Fibroblast of skin of right quadriceps (primary cell): ENCODE measurements at regions not wholly inside any gene's neighbourhood (a gene's known extent, or its start where the extent isn't known, plus 50 kb on each side); places are given as distances from the start of the nearest gene placed in this dataset.

ENCODE experiments used
- DNase-seq: peaks from one replicate; pipeline ENCODE4 v3.0.0-alpha.2; 2013

DNA sequence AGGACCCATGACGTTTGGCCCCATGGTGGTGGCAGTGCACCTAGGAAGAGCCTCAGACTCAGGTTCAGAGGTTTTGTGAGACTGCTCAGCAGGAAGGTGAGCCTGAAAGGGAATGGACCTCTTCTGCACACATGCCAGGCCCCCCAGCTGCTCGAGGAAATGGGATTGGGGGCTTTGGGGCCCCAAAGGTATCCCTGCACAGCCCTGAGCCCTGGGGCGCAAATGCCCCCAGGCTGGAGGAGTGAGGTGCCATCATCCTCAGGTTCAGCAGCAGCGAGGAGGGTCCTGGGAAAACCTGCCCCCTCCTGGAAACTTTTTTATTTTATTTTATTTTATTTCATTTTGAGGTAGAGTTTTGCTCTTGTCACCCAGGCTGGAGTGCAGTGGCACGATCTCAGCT lies 171.8 kb upstream of the MVB12B start:
- DNase-seq: no peak

DNA sequence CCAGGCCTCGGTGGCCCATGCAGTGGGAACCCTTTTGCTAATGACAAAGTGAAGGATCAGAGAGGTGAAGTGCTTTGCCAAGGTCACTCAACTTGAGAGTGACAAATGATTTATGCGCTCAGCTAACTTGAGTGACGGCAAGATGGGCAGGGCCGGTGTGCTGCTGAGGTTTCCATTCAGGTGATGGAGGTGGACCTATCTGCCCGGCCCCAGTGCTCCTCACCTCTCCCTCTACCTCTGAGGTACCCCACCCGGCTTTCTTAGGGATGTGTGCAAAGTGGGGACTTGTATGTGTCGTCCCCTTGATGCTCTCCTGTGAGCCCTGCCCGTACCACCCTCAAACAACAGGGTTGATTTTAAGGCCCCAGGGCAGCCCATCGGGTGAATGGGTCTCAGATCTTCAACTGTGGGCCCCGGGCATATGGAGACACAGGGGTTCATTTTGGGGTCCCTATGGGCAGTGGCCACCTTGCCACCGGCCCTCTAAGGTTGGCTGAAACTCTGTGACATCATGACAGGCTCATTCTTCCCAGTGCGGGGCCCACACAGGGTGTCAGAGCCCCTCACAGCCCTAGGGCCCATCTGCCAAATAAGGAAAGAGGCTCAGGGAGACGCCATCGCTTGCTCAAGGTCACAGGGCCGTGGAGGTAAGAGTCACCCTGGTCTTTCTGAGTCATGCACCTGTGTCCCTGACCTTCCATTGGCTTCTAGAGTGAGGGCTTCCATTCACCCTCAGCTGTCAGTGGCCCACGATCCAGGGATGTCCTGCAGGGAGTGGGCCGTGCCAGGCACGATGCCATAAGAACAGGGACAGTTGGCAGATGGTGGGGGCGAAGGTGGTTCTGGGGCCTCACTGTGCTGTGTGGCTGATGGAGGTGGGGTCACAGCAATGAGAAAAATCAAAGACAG lies 170.6 kb upstream of the MVB12B start:
- no peak for DNase-seq

DNA sequence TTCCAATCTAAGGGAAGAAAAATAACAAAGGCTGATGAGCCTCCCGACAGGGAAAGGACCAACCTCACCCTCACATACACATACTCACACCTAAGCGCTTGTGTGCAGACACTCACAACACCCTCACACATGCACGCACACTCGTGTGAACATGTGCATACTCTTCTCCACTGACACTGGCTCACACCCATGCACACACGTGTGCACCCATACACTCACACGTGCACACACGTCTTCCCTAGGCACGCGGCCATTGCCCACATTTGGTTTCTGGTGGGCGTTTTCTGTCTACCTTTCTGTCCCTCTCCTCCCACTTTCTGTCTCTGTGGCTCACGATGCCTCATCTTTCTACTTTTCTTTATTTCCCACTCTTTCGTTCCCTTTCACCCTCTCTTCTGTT lies 169.7 kb upstream of the MVB12B start:
- DNase-seq: no peak

DNA sequence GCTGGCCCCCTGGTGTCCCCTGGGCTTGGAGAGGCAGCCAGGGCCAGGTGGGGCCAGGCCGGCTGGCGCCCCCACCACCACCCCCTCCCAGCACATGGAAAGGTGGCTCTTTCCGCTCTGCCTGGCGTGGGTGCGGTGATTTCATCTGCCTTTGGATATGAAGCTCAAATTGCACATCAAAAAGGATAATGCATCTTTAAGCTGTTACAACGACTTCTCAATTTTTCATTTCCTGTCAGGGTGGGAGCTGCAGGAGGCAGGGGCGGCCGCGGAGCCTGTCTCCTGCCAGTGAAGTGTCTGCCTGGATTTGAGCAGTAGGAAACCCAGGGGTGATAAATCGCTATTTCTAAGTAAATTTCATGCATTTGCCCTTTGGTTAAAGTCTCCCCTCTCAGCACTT lies 169.2 kb upstream of the MVB12B start:
- no peak for DNase-seq

DNA sequence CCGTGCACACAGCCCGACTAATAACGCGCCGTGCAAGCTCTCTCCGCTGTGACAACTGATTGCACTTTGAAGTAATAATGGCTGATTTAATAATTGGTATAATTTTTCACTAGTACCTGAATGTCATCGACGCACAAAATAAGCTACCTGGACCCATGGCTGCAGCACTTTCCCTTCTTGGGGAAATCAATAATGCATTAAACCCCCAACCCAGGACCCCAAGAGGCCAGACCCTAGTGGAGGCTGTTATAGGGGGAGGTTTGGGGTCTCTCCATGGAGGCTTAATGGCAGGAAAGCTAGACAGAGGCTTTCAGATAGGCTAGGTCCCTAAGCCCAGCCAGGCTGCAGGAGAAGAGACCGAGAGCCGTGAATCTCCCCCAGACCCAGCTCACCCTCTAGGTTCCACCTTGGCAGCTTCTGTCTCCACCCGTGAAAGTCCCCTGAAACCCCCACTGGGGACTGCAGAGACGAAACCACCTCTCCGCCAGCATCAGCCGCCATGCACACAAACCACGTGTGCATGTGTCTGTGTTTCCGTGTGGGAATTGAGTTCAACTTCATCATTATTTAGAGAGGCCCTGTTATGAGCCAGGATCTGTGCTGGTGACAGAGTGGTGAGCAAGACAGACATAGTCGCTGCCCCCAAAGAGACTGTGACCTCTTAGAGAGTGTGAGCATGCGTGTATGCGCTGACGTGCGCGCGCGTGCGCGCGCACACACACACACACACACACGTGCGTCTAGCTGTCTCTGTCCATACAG lies 168.6 kb upstream of the MVB12B start:
- DNase-seq: no peak

DNA sequence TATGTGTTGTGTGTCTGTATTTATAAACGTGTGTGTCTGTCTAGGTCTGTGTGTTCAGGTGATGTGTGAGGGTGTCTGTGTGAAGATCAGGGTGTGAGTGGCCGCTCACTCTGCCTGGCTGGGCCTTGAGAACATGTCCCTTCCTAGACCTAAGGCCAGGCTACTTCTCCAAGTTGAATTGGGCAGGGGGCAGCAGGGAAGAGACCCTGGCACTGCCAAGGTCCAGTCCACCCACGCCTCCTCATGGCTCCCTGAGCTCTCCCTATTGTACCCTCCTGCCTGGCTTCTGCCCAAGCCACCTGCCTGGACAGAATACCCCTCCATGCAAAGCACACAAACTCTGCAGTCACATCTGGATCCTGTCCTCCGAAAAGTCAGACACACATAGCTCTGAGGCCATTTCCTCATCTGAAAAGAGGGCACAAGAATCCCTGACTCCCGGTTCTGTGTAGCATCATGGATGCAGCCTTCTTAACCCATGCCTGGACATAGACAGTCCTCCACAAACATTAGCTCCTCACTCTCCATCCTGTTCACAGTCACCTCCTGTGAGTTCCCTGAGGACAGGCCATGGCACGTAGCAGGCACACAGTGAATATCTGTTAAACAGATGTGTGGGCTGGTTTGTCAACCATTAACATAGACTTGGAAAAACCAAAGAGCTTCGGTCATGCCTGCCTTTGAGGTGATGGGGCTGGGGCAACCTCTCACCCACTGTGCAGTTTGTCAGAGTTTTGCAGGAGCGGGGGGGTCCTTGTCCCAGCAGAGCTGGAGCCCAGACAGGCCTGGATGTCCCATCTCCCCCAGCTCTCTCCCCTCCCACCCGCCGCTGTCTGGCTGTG lies 167.8 kb upstream of the MVB12B start:
- DNase-seq: no peak

DNA sequence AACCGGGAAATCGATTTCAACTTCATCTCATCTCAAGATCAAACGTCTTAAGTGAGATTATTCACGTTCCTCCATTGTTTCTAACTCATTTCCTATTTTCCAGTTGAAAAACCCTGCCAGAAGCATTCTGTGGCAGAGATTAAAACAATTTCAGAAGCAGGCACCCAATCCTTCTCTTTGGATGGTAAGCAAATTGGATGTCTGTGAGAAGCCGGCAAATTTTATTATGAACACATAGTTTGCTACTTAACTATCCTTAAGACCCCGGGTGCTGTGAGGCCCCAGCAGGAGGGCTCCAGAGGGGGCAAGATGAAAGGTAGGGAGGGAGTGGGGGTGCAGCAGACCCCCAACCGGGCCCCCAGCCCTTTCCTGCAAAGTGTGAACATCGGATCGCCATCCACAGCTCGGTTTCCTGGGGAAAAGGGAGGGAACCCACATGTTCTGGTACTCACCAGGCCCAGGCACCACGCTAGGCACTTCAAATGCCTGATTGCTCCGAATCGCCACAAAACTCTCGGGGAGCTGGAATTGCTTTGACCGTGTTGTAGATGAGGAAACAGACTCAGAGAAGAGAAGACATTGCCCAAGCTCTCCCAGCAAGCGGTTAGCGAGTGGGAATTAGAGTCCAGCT lies 167.1 kb upstream of the MVB12B start:
- DNase-seq: no peak

DNA sequence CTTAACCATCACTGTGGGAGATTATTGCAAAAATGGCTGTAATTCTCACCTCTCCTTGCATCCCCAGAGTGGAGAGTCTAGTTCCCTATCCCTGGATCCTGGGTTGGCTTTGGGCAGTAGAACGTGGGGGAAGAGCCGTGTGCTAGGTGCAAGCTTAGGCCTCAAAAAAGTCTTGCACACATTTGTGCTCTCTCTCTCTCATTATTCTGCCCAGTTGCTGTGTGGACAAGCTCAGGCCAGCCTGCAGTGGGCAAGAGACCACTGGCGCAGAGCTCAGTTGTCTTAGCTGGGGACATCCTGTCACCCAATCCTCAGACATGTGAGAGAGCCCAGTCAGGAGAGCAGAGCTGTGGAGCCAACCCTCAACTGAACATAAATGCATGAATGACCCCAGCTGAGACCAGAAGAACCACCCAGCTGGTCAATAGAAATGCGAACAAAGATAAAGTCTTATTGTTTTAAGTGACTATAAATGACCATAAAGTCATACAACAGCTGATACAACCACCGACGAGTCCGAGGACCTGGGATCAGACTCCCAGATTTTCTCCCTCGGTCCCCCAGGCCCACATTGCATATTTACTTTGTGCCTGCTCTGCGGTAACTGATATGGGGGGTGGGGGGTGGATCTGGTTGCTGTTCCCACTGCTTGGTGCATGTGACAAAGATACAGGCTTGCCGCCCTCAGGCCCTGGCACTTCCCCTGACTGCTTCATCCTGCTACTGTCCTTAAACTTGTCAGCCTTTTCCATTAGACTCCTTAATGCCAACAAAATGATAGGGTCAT lies 166.4 kb upstream of the MVB12B start:
- DNase-seq: no peak

DNA sequence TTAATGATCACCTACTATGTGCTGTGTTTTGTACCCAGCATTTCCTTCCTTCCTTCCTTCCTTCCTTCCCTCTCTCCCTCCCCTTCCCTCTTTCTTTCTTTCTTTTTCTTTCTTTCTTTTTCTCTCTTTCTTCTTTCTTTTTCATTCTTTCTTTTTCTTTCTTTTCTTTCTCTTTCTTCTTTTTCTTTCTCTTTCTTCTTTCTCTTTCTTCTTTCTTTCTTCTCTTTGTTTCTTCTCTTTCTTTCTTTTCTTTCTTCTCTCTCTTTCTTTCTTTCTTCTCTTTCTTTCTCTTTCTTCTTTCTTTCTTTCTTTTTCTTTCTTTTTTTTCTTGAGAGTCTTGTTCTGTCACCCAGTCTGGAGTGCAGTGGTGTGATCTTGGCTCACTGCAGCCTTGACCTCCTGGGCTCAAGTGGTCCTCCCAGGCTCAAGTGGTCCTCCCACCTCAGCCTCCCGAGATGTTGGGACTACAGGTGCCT lies 165.7 kb upstream of the MVB12B start:
- no peak for DNase-seq

DNA sequence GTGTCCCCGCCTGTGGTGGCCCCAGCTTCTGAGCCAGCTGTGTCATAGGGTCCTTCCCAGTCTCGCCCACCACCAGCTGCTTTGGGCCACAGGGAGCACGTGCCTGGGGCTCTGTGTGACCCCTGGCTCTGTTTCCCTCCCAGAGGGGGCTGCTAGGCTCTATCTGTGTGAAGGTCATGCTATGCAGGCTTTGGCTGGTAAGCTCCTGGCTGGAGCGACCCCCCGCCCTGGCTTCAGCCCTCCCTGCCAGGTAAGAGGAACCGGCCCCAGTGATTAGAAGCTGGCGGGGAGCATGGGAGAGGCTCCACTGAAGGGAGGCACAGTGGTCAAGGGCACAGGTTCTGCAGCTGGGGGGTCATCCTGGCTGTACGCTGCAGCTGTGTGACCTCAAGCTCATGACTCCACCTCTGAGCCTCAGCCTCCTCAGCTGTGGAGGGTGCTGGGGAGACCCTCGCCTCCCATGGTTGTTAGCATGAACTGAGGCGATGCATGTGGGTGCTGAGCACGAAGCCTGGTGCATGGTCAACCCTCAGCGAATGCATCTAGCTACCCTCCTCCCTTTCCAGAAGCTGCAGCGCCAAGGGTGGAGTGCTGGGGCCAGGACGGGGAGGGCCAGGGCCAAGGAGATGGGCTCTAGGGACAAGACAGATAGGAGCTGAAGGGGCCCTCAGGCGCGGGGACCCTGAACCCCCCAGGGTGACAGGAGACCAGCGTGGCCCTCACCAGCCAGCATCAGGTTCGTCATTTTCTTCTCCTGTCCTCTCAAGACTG lies 163.8 kb upstream of the MVB12B start:
- no peak for DNase-seq

DNA sequence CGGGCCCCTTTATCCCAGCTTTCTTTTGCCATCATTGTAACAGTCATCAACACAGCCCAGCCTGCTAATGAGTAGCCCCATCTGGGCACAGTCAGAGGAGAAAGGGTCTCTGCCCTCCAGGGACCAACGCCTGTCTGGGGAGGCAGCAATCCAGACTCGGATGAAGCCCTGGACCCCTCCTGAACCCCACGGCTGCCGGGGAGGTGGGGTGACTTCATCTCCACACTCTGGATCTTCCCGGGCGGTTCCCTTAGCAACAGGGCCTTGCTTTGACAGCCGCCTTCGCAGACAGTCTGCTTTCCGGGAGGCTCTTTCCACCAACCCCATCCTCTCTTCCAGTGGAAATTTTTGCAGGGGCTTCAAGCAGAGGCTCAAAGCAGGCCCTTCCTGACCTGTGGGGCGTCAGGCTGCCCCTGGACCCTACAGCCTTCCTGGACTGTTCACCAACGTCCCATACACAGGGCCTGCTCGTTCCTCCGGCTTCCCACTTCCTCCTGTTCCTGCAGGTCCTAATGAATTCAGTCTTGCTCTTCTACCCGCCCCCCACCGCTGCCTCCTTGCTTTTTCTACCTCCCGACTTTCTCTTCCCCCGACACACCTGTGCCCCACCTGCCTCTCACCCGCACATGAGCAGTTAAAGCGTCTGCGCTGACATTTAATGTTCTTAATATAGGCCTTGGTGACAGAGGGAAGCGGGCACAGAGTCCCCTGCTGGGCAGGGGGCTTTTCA lies 161.7 kb upstream of the MVB12B start:
- DNase-seq: no peak

DNA sequence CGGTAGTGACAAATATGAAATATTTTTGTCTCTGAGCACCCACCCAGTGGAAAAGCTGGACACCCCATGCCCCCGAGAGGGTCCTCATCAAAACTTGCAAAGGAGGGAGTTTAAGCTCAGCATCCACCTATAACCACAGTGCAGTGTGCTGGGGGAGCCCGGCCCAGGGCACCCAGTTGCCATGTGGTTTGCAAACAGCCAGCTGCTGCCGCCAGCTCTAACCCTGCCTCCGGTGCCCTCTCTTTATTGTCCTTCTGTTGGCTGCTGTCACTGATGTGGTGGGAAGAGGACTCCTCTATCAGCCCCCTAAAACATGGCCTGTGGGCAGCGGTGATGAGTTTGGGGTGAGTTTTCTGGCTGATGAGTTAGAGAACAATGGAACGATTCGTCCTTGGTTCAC lies 160.9 kb upstream of the MVB12B start:
- DNase-seq: no peak

DNA sequence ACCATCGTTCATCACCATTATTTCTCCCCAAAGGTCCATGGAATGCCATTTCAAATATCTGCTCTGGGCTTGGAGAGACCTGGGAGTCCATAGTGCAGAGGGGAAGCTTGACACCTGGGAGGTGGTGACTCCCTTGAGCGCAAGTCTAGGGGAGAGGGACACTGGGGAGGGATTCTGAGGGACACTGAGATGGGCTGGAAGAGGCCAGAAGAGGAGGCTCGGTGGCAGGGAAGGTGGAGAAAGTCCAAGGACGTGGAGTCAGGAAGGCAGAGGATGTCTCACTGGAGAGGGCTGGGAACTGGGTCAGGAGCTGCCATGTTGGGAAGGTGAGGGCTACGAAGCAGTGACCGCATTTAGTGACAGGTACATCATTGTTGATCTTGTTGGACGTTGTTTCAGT lies 160.3 kb upstream of the MVB12B start:
- no peak for DNase-seq

DNA sequence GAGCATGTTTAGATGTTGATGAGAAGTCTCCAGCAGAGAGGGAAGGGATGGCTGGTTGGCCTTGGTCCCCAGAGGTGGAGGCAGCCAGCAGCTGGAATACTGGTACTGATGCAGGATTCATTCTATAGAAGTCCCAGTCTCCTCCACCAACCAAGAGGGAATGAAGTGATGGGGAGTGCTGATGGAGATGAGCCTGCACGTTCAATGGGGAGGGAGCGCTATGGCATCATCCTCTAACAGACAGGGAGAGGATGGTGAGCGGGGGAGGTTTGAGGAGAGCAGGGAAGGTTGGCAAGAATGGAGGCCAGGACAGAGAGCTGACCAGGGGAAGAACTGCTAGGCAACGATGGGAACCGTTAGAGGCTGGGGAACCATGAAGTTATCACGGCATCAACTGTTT lies 159.8 kb upstream of the MVB12B start:
- DNase-seq: no peak

DNA sequence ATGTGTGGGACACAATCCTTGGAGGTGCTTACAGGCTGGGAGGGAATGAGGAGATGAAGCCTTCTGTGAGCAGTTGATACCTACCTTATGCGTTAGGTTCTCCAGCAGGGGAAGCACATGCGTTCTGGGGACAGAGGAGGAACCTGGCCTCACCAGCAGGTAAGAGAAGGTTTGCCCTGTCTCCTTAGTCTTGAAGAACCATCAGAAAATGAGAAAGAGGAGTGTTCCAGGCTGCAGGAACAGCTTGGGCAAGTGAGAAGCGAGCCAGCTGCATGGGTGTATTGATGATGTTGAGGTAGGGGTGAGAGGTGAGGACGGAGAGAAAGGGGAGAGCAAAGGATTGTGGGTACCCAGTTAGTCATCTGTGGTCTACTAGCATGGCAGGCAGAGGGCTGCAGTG lies 156.9 kb upstream of the MVB12B start:
- DNase-seq: no peak

DNA sequence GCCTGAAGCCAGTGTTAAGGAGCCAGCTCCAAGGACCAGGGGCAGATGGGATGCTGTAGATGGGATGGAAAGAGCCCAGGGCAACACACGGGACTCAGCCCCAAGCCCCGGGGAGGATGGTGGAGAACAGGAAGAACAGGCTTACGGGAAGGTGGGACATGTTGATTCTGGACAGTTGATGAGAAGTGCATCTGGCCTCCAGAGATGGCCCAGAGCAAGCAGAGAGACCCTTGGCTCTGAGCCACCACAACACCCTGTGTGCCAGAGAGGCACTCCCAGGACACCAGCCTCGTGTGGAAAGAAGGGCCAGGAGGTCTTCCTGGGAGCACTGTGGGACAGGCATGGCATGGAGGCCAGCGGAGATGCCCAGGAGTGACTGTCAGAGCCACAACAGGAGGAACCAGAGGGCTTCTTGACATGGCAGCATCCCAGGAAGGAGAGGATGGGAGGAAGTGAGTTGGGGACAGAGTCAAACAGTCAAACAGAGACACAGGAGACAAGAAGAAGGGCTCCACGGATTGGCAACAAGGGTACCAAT lies 156.3 kb upstream of the MVB12B start:
- DNase-seq: no peak

DNA sequence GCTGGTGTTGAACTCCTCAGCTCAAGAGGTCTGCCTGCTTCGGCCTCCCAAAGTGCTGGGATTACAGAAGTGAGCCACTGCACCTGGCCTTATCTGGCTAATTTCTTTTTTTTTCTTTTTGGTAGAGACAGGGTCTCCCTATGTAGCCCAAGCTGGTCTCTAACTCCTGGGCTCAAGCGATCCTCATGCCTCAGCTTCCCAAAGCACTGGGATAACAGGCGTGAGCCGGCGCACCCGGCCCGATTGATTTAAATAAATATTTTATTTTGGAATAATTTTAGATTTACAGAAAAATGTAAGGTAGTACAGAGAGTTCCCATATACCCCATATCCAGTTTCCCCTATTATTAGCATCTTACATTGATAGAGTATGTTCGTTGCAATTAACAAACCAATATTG lies 155.0 kb upstream of the MVB12B start:
- DNase-seq: no peak

DNA sequence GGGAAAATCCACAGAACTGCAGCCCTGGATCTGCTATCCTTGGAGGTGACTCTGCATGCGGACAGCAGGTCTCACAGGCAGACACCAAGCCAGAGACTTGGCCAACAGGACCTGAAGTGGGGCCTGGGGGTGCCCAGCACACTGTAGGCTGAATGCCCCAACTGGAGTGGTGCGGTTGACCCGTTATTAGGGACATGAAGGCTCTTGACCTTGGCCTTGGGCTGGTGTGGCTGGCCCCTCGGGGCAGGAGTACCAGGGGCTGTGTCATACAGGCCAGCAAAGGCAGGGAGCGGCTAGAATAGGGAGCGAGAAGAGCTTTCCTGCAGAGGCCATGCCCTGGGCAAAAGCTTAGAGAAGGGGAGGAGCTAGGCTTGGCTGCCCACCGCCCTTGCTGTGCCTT lies 153.2 kb upstream of the MVB12B start:
- no peak for DNase-seq

DNA sequence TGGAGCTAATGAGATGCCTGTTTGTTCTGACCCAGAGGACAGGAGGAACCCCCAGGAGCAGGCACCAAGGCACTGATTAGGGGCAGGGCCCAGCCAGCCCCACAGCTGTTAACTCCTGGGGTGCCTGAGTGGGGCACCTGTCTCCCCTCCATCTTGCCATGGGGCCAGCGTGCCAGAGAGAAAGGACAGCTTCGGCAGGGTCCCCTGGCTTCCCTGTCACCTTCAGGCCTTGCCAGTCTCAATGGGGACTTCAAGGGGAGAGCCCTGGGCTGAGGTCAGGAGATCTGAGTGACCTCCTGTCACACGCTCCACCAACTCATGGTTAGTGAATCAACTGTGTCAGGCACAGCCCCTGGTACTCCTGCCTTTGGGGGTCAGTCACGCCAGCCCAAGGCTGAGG lies 152.7 kb upstream of the MVB12B start:
- DNase-seq: no peak

DNA sequence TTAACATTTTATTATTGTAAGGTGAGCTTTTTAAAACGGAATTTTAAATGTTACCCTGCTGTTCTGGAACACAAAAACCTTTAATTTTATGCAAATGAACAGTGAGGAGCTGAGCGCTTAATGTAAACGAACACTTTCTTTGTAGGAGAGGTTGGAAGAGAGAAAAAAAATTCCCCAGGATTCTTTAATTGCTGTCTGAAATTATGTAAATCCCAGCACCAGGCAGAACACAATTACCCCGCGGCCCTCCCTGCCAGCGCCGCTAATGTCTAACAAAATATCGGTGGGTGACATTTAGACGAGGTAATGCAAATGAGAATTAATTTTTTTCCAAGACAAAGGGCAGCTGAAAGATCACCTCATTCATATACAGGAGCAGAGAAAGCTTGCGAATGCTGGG lies 143.4 kb upstream of the MVB12B start:
- no peak for DNase-seq
